ENCODE measurements at regions not wholly inside any gene's neighbourhood (a gene's known extent, or its start where the extent isn't known, plus 50 kb on each side); places are given as distances from the start of the nearest gene placed in this dataset.
A peak's percentile ranks its signal among the peaks of the same experiment; 100 is the strongest.

- TF ChIP-seq CTCF (IDR thresholded peaks at IDR 0.05; ENCODE audit: low read depth, low read length) = no peak
- ChIA-PET CTCF (interaction anchor here (0.5 to 1.3 kb wide), 2 partner anchors 9 to 307 kb away, joined by 3 to 6 read pairs; no protein-coding TSS in a partner anchor), POLR2A (interaction anchor here (0.5 kb wide), 1 partner anchor 65 kb away, joined by 4 read pairs; no protein-coding TSS in a partner anchor)
- peak overlapping the region; percentile 20; the same call in 1 of the 2 replicates for H3K4me3 ChIP-seq (ENCODE audit: low read depth, low read length)
- no peak overlapping the region for H3K27ac ChIP-seq (ENCODE audit: low read depth, low read length)
- DNase-seq (ENCODE audit: low read depth, low spot score) = no peak
- peaks cover 55% of the 10 kb centered on the region for H3K27me3 ChIP-seq (ENCODE audit: control insufficient read depth, insufficient read depth, low read length)
- H3K9me3 ChIP-seq (ENCODE audit: control insufficient read depth, insufficient read depth, low read length) = no peaks in the 10 kb centered on the region; the same call in 1 of the 2 replicates
Measured at GRCh38 chr13:94968757-94969086, 256.4 kb upstream of the SOX21 start.

GRCh38 chr13:94968040-94968756 is 255.9 kb upstream of the SOX21 start:
- TF ChIP-seq CTCF (IDR thresholded peaks at IDR 0.05; ENCODE audit: low read depth, low read length) = 0 out of 2 replicates have a peak, but pooled peaks have one; percentile 7
- ChIA-PET POLR2A (interaction anchor here (0.5 kb wide), 1 partner anchor 65 kb away, joined by 4 read pairs; no protein-coding TSS in a partner anchor), CTCF (interaction anchor here (0.6 to 1.8 kb wide), 3 partner anchors 8 to 293 kb away, joined by 6 to 10 read pairs (median 6); no protein-coding TSS in a partner anchor)
- Histone ChIP-seq H3K9me3 (ENCODE audit: control insufficient read depth, insufficient read depth, low read length) (no peaks in the 10 kb centered on the region; the same call in 1 of the 2 replicates), H3K4me3 (ENCODE audit: low read depth, low read length) (peak overlapping the region; percentile 20; the same call in 1 of the 2 replicates), H3K27me3 (ENCODE audit: control insufficient read depth, insufficient read depth, low read length) (peaks cover 59% of the 10 kb centered on the region), H3K27ac (ENCODE audit: low read depth, low read length) (no peak overlapping the region)
- no peak for DNase-seq (ENCODE audit: low read depth, low spot score)

GRCh38 chr13:94967183-94968039 is 255.1 kb upstream of the SOX21 start:
- Histone ChIP-seq H3K27me3 (ENCODE audit: control insufficient read depth, insufficient read depth, low read length) (peaks cover 57% of the 10 kb centered on the region), H3K27ac (ENCODE audit: low read depth, low read length) (no peak overlapping the region), H3K9me3 (ENCODE audit: control insufficient read depth, insufficient read depth, low read length) (no peaks in the 10 kb centered on the region; the same call in 1 of the 2 replicates), H3K4me3 (ENCODE audit: low read depth, low read length) (peak overlapping the region; percentile 17; the same call in 1 of the 2 replicates)
- TF ChIP-seq CTCF (IDR thresholded peaks at IDR 0.05; ENCODE audit: low read depth, low read length) = no peak
- no peak for DNase-seq (ENCODE audit: low read depth, low spot score)
- ChIA-PET POLR2A (no interaction called here), CTCF (interaction anchor here (1.0 to 1.8 kb wide), 2 partner anchors 25 to 292 kb away, joined by 3 to 6 read pairs; no protein-coding TSS in a partner anchor)

- Histone ChIP-seq H3K9me3 (ENCODE audit: control insufficient read depth, insufficient read depth, low read length) (no peaks in the 10 kb centered on the region; the same call in 1 of the 2 replicates), H3K4me3 (ENCODE audit: low read depth, low read length) (no peak overlapping the region), H3K27ac (ENCODE audit: low read depth, low read length) (no peak overlapping the region), H3K27me3 (ENCODE audit: control insufficient read depth, insufficient read depth, low read length) (peaks cover 58% of the 10 kb centered on the region)
- TF ChIP-seq CTCF (IDR thresholded peaks at IDR 0.05; ENCODE audit: low read depth, low read length) = no peak
- ChIA-PET POLR2A (no interaction called here), CTCF (interaction anchor here (1.0 to 1.8 kb wide), 2 partner anchors 26 to 292 kb away, joined by 3 to 6 read pairs; no protein-coding TSS in a partner anchor)
- DNase-seq (ENCODE audit: low read depth, low spot score) = no peak
Measured at GRCh38 chr13:94966422-94966955, 254.1 kb upstream of the SOX21 start.

All from AG04450 (cell line).